Lower leg skin (tissue), 3 donors: ENCODE measurements at regions not wholly inside any gene's neighbourhood (a gene's known extent, or its start where the extent isn't known, plus 50 kb on each side); places are given as distances from the start of the nearest gene placed in this dataset.

ENCODE experiments used
- CTCF ChIP-seq, 3 donors: fragments of 450-650 bp; IDR thresholded peaks; one replicate each; pipeline ENCODE4 v1.5.1; 2016; ENCODE audit warnings: antibody characterized with exemption in 3 of 3, mild to moderate bottlenecking in 3 of 3, moderate library complexity in 2 of 3
- POLR2A ChIP-seq, 2 donors: fragments of 450-650 bp; IDR thresholded peaks; one replicate each; pipeline ENCODE4 v1.6.1; 2016 to 2017; ENCODE audit warnings: antibody characterized with exemption in 2 of 2, mild to moderate bottlenecking in 1 of 2, moderate library complexity in 1 of 2

DNA sequence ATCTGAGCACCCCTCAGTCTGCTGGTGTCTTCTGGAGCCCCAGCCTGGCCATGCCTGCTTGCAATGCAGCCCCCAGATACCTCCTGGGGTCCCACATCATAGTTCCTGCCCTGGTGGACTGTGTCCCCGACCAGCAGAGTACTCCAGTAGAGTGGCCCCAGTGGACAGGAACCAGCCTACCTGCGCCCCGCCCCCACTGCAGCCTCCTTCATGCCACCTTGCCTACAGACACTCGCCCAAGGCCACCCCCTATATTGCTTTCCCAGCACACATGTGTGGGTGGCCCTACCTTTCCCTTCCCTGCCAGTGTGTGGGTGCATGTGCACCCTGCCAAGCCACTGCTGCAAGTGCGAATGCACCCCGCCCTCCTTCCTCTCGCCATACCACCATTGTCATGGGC, 204.0 kb downstream of the EDN1 start:
- TF ChIP-seq CTCF (IDR thresholded peaks at IDR 0.05) (no peak), POLR2A (IDR thresholded peaks at IDR 0.05) (no peak)
